HT-29 (cell line): ENCODE measurements at regions not wholly inside any gene's neighbourhood (a gene's known extent, or its start where the extent isn't known, plus 50 kb on each side); places are given as distances from the start of the nearest gene placed in this dataset.
"Not testable (repeated sequence)": the region's sequence is repeated elsewhere in the genome, so short reads cannot be mapped to it uniquely, and the experiment has no call there.

Experiments
- DNase-seq: peaks from one replicate; pipeline ENCODE4 v3.0.0-alpha.2; 2015; ENCODE audit warnings: low spot score

DNA sequence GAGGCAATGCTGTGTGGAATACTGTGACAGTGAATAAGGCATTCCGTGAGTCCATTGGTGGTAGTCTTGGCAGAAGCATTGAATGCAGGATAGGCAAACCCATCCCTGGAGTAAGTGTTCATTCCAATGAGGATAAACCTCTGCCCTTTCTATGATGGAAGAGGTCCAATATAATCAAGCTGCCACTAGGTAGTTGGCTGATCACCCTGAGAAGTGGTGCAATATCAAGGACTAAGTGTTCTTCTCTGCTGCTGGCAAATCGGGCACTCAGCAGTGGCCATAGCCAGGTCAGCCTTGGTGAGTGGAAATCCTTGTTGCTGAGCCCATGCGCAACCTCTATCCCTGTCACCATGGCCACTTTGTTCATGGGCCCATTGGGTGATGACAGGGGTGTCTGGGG lies 70.1 kb downstream of the FBXO4 start:
- DNase-seq, result no peak

- no peak for DNase-seq
These were observed 76.6 kb downstream of the FBXO4 start for GRCh38 chr5:42001673-42002072.

DNA sequence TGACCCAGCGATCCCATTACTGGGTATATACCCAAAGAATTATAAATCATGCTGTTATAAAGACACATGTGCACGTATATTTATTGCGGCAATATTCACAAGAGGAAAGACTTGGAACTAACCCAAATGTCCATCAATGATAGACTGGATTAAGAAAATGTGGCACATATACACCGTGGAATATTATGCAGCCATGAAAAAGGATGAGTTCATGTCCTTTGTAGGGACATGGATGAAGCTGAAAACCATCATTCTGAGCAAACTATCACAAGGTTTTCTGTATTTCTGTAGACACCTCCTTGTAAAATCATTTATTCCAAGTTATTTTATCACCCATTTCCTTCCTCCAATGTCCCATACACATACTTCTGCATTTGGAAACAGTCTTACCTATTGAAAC lies 78.8 kb downstream of the FBXO4 start:
- DNase-seq, result not testable (repeated sequence)

DNA sequence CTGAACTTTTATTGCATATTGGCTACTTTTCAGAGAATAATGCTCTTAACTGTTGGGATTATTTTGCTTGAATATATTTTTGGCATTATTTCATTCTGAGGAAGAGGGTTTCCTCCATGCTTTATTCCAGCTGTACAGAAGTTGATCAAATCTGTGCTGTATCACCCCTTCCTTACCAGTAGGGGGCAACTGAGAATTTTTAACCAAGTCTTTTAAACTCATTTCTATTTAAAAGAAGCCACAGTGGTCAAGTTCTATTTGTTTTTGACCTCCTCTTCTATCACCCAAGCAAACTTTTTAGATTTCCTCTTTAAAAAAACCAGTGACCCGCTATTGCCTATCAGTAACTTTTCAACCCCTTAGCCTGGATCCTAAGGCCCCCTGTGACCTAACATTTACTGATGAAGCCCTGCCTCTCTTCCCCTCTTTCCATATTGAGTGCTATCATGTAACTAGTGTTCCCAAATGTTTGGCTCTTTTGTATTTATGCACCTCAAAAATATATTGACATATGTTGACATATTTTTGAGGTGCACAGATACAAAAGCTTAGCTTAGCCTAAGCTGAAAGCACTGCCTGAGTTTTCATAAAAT lies 80.6 kb downstream of the FBXO4 start:
- DNase-seq, result peak; percentile 16

GRCh38 chr5:42013561-42013960 lies 88.5 kb downstream of the FBXO4 start:
- DNase-seq, result no peak

GRCh38 chr5:42015254-42015653 lies 90.2 kb downstream of the FBXO4 start:
- DNase-seq, result no peak

- DNase-seq, result no peak
These were observed 90.6 kb downstream of the FBXO4 start for GRCh38 chr5:42015681-42016080.

- no peak for DNase-seq
These were observed 95.9 kb downstream of the FBXO4 start for GRCh38 chr5:42020788-42021530.

- no peak for DNase-seq
These were observed 96.8 kb downstream of the FBXO4 start for GRCh38 chr5:42021923-42022322.

GRCh38 chr5:42022383-42022972 lies 97.4 kb downstream of the FBXO4 start:
- no peak for DNase-seq

- no peak for DNase-seq
These were observed 101.4 kb downstream of the FBXO4 start for GRCh38 chr5:42026446-42026845.

- DNase-seq, result no peak
These were observed 107.1 kb downstream of the FBXO4 start for GRCh38 chr5:42032137-42032536.

DNA sequence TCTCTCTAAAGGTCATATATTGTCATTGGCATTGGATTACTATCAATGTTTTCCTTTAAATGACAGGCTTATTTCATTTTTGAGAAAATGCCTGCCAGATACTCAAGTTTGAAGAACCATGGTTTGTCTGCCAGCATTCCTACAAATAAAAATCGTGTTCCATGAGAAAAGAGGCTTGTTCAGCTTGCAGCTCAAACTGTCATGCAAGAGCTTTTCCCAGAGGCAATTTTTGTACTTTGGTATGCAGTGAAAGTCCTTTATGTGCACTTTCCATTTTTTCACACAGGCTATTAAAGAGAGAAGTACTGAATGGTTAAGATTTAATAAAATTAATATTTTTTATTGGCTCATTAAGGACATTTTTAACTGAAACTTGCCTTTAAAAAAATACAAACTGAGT lies 110.4 kb downstream of the FBXO4 start:
- DNase-seq, result no peak

- DNase-seq, result no peak
These were observed 111.3 kb downstream of the FBXO4 start for GRCh38 chr5:42036379-42036778.

DNA sequence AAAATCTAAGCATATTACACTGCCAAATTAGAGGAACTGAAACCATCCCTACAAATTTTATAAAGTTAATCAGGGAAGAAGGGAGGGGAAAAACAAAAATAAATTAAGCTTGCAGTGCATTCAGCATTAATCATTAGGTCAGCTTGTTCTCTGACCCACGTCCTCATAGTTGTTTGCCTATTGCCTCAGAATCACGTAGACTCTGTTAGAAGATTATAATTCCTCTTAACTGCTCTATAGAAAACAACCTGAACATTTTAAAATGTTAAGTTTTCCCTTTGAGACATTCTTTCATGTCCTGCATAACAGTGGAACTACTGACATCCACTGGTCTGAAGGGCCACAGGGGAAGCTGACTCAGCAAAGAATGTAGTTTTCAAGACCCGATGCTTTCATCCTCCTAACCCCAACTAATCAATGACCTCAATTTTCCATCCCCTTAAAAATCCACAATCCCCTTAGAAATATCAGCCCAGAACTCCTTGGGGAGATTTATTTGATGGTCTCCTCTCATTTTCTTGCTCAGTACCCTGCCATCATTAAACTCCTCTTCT lies 112.4 kb downstream of the FBXO4 start:
- DNase-seq, result no peak

GRCh38 chr5:42043400-42043799 lies 118.3 kb downstream of the FBXO4 start:
- no peak for DNase-seq

DNA sequence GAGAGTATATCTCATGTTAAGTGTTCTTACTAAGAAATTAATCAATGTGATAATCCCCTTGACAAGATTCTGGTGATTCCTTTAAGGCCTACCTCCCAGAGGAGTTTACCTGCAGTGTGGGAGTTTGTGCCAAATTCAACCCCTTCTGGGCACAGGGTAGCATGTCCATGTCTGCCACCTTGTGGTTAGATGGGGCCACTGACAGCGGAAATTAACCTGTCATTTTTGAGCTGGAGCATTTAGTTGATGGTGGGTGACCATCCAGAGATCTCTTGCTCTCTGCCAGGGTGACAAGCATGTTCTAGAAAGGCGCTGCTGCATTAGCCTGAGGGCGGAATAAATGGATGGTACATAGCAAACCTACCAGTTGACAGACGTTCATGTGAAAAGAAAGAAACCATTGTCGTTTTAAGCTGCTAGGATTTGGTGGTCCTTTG lies 132.2 kb downstream of the FBXO4 start:
- DNase-seq, result peak; percentile 64

- DNase-seq, result no peak
These were observed 134.2 kb downstream of the FBXO4 start for GRCh38 chr5:42059291-42059690.

DNA sequence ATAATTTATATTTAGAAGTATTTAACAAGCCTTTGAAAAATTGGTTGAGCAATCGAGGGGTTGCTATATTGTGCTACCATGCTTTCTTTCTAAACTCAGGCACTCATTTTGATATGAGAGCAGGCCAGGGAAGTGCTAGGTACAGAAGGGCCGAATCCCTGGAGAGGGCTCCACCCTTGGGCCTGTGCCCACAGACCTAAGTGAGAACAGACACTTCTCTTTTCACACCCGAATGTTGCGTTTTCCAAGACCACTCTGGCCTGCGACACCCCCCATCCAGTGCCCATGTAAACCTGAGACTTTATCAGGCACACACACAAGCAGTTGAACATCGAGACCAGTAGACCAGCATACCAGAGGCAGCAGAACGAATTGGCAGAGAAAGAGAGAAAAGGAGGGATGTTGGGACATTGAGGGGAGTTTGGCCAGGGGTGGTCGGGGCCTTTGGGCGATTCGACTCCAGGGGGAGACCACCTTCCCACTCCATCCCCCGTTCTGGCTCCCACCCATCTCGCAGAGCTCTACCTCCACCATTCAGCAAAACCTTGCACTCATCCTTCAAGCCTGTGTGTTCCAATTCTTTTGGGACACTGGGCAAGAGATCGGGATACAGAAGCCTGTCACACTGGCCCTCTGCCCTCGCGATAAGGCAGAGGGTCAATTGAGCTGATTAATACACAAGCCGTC lies 134.8 kb downstream of the FBXO4 start:
- DNase-seq, result no peak

- DNase-seq, result no peak
These were observed 136.0 kb downstream of the FBXO4 start for GRCh38 chr5:42061121-42061520.

- no peak for DNase-seq
These were observed 139.7 kb downstream of the FBXO4 start for GRCh38 chr5:42064821-42065220.

- no peak for DNase-seq
These were observed 141.1 kb downstream of the FBXO4 start for GRCh38 chr5:42066131-42066530.
